Karpas-422 (cell line): ENCODE measurements at regions not wholly inside any gene's neighbourhood (a gene's known extent, or its start where the extent isn't known, plus 50 kb on each side); places are given as distances from the start of the nearest gene placed in this dataset.
A peak's percentile ranks its signal among the peaks of the same experiment; 100 is the strongest.
"Not testable (repeated sequence)": the region's sequence is repeated elsewhere in the genome, so short reads cannot be mapped to it uniquely, and the experiment has no call there.

Experiments used
- DNase-seq: peaks from one replicate; pipeline ENCODE4 v3.0.0-alpha.2; 2015
- H2AFZ ChIP-seq: fragments of 200-600 bp; sonication (generic); 2 replicates; pipeline ENCODE4 v1.6.1; 2014; ENCODE audit warnings: antibody characterized with exemption, low read length, mixed read lengths
- H3K27ac ChIP-seq: fragments of 200-600 bp; sonication (generic); 2 replicates; pipeline ENCODE4 v1.5.1; 2014; ENCODE audit warnings: mild to moderate bottlenecking, low read length, moderate library complexity
- H3K27me3 ChIP-seq: fragments of 200-600 bp; sonication (generic); 2 replicates; pipeline ENCODE4 v1.6.1; 2014; ENCODE audit warnings: low read length, mixed read lengths
- H3K36me3 ChIP-seq: fragments of 200-600 bp; sonication (generic); 2 replicates; pipeline ENCODE4 v1.6.1; 2014; ENCODE audit warnings: low read length, mixed read lengths; ENCODE audit not compliant: insufficient read depth
- H3K4me1 ChIP-seq: fragments of 200-600 bp; sonication (generic); 2 replicates; pipeline ENCODE4 v1.6.1; 2014; ENCODE audit warnings: mild to moderate bottlenecking, low read length, mixed read lengths
- H3K4me2 ChIP-seq: fragments of 200-600 bp; sonication (generic); 2 replicates; pipeline ENCODE4 v1.6.1; 2014; ENCODE audit warnings: low read length, low read depth, mild to moderate bottlenecking; ENCODE audit not compliant: poor library complexity, severe bottlenecking
- H3K4me3 ChIP-seq: fragments of 200-600 bp; sonication (generic); 2 replicates; pipeline ENCODE4 v1.5.1; 2014; ENCODE audit warnings: mild to moderate bottlenecking, antibody characterized with exemption, low read length, mixed read lengths
- H3K79me2 ChIP-seq: fragments of 200-600 bp; sonication (generic); 2 replicates; pipeline ENCODE4 v1.6.1; 2014; ENCODE audit warnings: mild to moderate bottlenecking, low read length, mixed read lengths
- H3K9ac ChIP-seq: fragments of 200-600 bp; sonication (generic); 2 replicates; pipeline ENCODE4 v1.6.0; 2014; ENCODE audit warnings: low read length
- H3K9me2 ChIP-seq: fragments of 200-600 bp; sonication (generic), shearing (Covaris generic); replicated peaks from 2 replicates; pipeline ENCODE4 v1.6.0; 2014; ENCODE audit warnings: mild to moderate bottlenecking, low read length, moderate library complexity; ENCODE audit not compliant: insufficient read depth
- H3K9me3 ChIP-seq: fragments of 300-700, 200-600 bp; sonication (generic); 2 replicates; pipeline ENCODE4 v1.6.1; 2014; ENCODE audit warnings: low read length, mixed read lengths
- H4K20me1 ChIP-seq: fragments of 200-600 bp; sonication (generic); 2 replicates; pipeline ENCODE4 v1.6.1; 2014; ENCODE audit warnings: mild to moderate bottlenecking, antibody characterized with exemption, low read length, low read depth; ENCODE audit not compliant: insufficient read depth

DNA sequence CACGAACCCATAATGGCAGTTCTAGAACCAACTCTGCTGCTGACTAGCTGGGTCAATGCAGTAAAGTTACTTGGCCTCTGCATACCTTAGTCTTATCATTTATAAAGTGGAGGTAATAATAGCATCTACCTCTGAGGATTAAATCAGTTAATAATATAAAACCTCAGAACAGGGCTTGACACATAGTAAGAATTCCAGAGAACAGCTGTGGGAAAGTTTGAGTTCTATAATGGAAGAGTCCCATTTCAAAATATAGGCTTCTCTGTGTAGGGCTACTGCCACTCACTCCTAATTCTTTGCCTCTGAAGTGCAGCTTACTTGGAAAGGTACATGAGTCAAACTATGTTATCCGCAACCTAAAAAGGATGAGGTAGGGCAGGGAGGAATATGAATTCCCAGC, 269.2 kb upstream of the PRKD1 start:
- Histone ChIP-seq H3K27ac (no peak overlapping the region), H3K4me3 (no peak overlapping the region), H3K4me1 (no peaks in the 10 kb centered on the region), H2AFZ (no peak overlapping the region), H4K20me1 (no peaks in the 10 kb centered on the region), H3K27me3 (no peaks in the 10 kb centered on the region), H3K36me3 (no peaks in the 10 kb centered on the region), H3K9me3 (peaks cover 14% of the 10 kb centered on the region), H3K4me2 (no peak overlapping the region), H3K79me2 (no peaks in the 10 kb centered on the region), H3K9me2 (peaks cover 5% of the 10 kb centered on the region; the same call in 1 of the 2 replicates), H3K9ac (no peak overlapping the region)
- DNase-seq, result no peak

GRCh38 chr14:30198720-30199119, 271.1 kb upstream of the PRKD1 start:
- not testable (repeated sequence) for H3K27ac ChIP-seq, H3K4me3 ChIP-seq, H3K36me3 ChIP-seq, H2AFZ ChIP-seq, H3K79me2 ChIP-seq, H3K4me1 ChIP-seq, H3K27me3 ChIP-seq, DNase-seq, H3K9me2 ChIP-seq, H3K4me2 ChIP-seq, H4K20me1 ChIP-seq, H3K9ac ChIP-seq
- peaks cover 14% of the 10 kb centered on the region for H3K9me3 ChIP-seq

DNA sequence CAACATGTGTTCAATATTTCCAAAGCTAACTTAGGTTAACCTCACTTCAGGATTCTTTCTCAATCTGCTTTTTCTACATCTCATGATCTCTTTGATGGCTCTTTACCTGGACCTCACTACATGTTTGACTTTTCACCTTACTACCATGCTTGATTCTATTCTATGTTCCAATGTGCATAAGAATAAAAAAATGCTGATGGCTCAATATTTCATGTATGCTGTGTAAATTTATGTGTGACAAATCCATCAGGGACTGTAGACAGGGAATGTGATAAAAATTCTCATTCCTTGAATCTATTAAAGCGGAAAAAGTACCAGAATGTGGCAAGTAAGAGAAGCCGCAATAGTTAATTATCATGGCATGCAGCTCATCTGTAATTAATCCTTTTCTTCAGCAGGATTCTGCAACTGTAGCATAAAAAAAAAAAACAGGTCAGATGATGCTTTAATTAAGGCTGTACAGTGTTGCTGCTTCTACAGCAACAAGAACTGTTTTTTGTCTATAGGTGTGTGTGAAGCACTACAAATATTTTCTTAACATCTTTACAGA, 276.9 kb upstream of the PRKD1 start:
- Histone ChIP-seq H3K4me3 (no peak overlapping the region), H3K27me3 (no peaks in the 10 kb centered on the region), H3K9ac (no peak overlapping the region), H3K4me2 (no peak overlapping the region), H3K36me3 (no peaks in the 10 kb centered on the region), H3K9me3 (peaks cover 14% of the 10 kb centered on the region), H3K79me2 (no peaks in the 10 kb centered on the region), H4K20me1 (no peaks in the 10 kb centered on the region), H3K27ac (no peak overlapping the region), H2AFZ (no peak overlapping the region), H3K9me2 (no peaks in the 10 kb centered on the region), H3K4me1 (no peaks in the 10 kb centered on the region)
- no peak for DNase-seq

GRCh38 chr14:30209136-30209535, 281.5 kb upstream of the PRKD1 start:
- no peaks in the 10 kb centered on the region for H3K79me2 ChIP-seq

DNA sequence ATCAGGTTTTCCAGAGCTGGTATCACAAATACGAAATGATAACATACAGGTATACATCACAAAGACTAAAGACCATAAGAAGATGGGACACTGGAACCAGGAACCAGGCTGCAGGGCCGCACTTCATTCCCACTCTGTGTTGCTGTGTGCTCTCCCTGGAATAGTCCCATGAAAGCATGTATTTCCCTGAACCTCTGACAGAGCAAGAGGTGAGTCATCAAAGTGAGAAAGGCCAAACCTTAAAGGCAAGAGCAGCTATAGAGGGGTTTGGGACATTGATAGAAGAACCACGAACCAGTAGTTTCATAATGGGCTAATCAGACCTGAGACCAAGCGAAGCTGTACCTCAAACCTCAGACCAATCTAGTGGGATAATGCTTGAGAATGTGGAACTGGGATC, 283.0 kb upstream of the PRKD1 start:
- Histone ChIP-seq H3K27me3 (no peaks in the 10 kb centered on the region), H3K4me1 (no peaks in the 10 kb centered on the region), H3K9me3 (0 out of 2 replicates have a peak, but pooled peaks cover 3% of the 10 kb centered on the region), H3K27ac (no peak overlapping the region), H3K79me2 (no peaks in the 10 kb centered on the region), H3K4me2 (no peak overlapping the region), H4K20me1 (no peaks in the 10 kb centered on the region), H3K9me2 (no peaks in the 10 kb centered on the region), H3K36me3 (no peaks in the 10 kb centered on the region), H3K4me3 (no peak overlapping the region), H3K9ac (no peak overlapping the region), H2AFZ (no peak overlapping the region)
- DNase-seq, result no peak

More at GRCh38 chr14:30209136-30209535, 281.5 kb upstream of the PRKD1 start:
- Histone ChIP-seq H3K36me3 (no peaks in the 10 kb centered on the region), H3K4me3 (no peak overlapping the region), H3K4me1 (no peaks in the 10 kb centered on the region), H2AFZ (no peak overlapping the region), H3K27ac (no peak overlapping the region), H4K20me1 (no peaks in the 10 kb centered on the region), H3K9me3 (0 out of 2 replicates have a peak, but pooled peaks cover 3% of the 10 kb centered on the region), H3K27me3 (no peaks in the 10 kb centered on the region), H3K4me2 (no peak overlapping the region), H3K9me2 (no peaks in the 10 kb centered on the region), H3K9ac (no peak overlapping the region)
- DNase-seq, result no peak

DNA sequence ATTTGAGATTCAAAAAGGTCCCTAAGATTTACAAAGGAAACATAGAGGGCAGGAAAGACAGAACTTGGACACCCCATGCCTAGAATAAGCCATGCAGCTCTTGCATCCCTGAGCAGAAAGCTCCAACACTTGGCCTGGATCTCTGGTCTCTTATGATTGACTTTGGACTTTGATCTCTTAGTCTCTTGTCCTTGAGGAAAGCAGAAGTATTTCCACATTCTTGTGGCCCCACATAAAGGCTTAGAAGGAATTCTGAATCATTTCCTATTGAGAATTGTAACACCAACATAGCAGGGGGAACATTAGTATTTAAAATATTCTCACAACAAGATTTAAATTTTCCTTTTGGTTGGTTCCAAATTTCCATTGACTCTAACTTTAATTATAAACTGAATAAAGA, 283.7 kb upstream of the PRKD1 start:
- Histone ChIP-seq H3K36me3 (no peaks in the 10 kb centered on the region), H3K27ac (no peak overlapping the region), H3K27me3 (no peaks in the 10 kb centered on the region), H3K4me3 (no peak overlapping the region), H3K9me3 (0 out of 2 replicates have a peak, but pooled peaks cover 3% of the 10 kb centered on the region), H3K4me1 (no peaks in the 10 kb centered on the region), H3K79me2 (no peaks in the 10 kb centered on the region), H2AFZ (no peak overlapping the region), H3K9ac (no peak overlapping the region), H4K20me1 (no peaks in the 10 kb centered on the region), H3K9me2 (no peaks in the 10 kb centered on the region), H3K4me2 (no peak overlapping the region)
- DNase-seq, result no peak

GRCh38 chr14:30214014-30214413, 286.4 kb upstream of the PRKD1 start:
- Histone ChIP-seq H3K9me3 (no peaks in the 10 kb centered on the region), H3K9ac (no peak overlapping the region), H3K79me2 (no peaks in the 10 kb centered on the region), H2AFZ (no peak overlapping the region), H3K27me3 (no peaks in the 10 kb centered on the region), H4K20me1 (no peaks in the 10 kb centered on the region), H3K27ac (no peak overlapping the region), H3K36me3 (no peaks in the 10 kb centered on the region), H3K9me2 (no peaks in the 10 kb centered on the region), H3K4me3 (no peak overlapping the region), H3K4me1 (no peaks in the 10 kb centered on the region), H3K4me2 (no peak overlapping the region)
- DNase-seq, result no peak

DNA sequence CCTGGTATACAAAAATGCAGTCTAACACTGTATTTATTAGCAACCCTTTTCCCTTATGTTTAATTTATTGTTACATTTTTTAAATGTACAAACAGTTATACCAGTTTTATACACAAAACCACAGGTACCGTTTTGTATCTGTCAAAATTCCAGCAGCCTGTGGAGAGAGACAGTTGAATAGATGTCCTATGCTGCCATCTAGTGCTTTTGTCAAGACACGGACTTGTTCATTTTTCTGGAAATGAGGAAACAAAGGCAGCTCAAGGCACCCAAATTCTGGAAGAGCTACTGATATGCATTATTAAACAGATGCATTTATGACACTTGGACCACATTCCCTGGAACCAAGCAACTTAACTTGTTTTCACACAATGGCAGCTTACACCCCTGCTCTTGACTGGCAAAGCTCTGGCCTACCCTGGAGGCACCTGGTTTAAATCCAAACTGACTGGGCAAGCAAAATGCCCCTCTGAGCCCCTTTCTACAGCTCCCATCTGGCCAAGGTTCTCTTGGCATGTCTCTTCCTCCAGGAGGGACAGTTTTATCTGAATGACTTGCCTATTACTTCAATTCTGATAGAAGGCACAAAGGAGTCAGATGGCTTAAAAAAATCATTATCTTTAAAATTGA, 286.9 kb upstream of the PRKD1 start:
- H3K9me2 ChIP-seq, result no peaks in the 10 kb centered on the region
- no peaks in the 10 kb centered on the region for H3K27me3 ChIP-seq
- H3K27ac ChIP-seq, result no peak overlapping the region
- peak; percentile 86 for DNase-seq
- H3K4me3 ChIP-seq, result no peak overlapping the region
- H3K4me1 ChIP-seq, result no peaks in the 10 kb centered on the region
- no peaks in the 10 kb centered on the region for H3K79me2 ChIP-seq
- no peak overlapping the region for H2AFZ ChIP-seq
- H3K4me2 ChIP-seq, result no peak overlapping the region
- H3K9me3 ChIP-seq, result no peaks in the 10 kb centered on the region
- no peak overlapping the region for H3K9ac ChIP-seq
- no peaks in the 10 kb centered on the region for H3K36me3 ChIP-seq
- H4K20me1 ChIP-seq, result no peaks in the 10 kb centered on the region
